ENCODE measurements at regions not wholly inside any gene's neighbourhood (a gene's known extent, or its start where the extent isn't known, plus 50 kb on each side); places are given as distances from the start of the nearest gene placed in this dataset.

DNA sequence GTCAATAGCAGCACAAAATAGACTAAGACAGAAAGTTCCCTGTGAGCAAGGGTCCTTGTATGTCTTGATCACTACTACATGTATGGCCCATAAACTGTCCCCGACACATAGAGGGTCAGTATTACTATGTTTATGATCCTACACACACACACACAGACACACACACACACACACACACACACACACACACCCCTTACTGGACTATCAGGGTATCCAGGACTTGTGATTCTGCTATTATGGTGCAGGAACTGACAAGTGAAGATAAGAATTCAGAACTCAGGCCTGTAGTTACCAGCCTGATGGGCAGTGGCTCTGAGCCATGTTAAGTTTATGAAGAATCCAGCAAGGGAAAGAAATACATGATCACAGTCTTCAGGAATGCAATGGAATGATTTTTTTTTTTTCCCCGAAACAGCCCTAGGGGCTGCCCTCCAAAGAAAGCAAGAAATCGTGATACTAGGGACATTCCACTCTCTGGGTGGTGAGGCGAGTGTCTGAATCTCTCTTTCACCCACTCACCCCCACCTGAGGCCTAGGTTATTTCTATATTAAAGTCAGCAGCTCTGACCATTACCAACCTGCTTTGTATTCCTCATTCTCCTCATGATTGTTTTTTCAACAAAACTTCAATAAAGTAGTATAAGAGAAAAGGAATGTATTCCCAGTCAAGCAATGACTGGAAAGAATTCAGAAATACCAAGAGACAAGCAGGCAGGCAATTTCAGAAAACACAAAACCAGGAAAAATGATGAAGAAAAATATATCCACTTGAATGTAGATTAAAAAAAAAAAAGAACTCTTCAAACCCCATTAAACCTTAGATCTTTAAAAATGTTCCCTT is 105.8 kb downstream of the AVPR1A start:
- no TSS peak for BruUV-seq (replicated peaks)
- Histone ChIP-seq H3K27ac (ENCODE audit: control insufficient read depth, insufficient read depth) (no peak overlapping the region), H3K4me1 (ENCODE audit: control insufficient read depth, insufficient read depth, low read length) (no peaks in the 10 kb centered on the region), H3K27me3 (replicated peaks in 1 of 2; ENCODE audit: control insufficient read depth in 2 of 2, insufficient read depth in 2 of 2, low read length in 1 of 2) (no peaks in the 10 kb centered on the region), H3K4me3 (no peak overlapping the region), H4K20me1 (ENCODE audit: control insufficient read depth, insufficient read depth) (no peaks in the 10 kb centered on the region), H3K79me2 (ENCODE audit: control insufficient read depth, insufficient read depth, low read length) (no peaks in the 10 kb centered on the region), H3K4me2 (ENCODE audit: control insufficient read depth, insufficient read depth) (no peak overlapping the region), H2AFZ (ENCODE audit: control insufficient read depth, low read depth, low read length) (no peak overlapping the region), H3K9ac (ENCODE audit: control insufficient read depth, insufficient read depth, low read length) (no peak overlapping the region), H3K9me3 (replicated peaks; ENCODE audit: control insufficient read depth, insufficient read depth, low read length) (no peaks in the 10 kb centered on the region), H3K36me3 (ENCODE audit: control insufficient read depth in 2 of 2, insufficient read depth in 2 of 2, low read length in 1 of 2) (no peaks in the 10 kb centered on the region)
- in situ Hi-C loops (cut with MboI): no loop called here
- DNase-seq (ENCODE audit: low read depth, low spot score): no peak
- ChIA-PET SMC1A (ENCODE audit: uncharacterized antibody, unreplicated experiment) (no interaction called here), CTCF (no interaction called here), RAD21 (ENCODE audit: unreplicated experiment) (no interaction called here), POLR2A (no interaction called here)
- FAIRE-seq: no peak
- ATAC-seq: no peak
- WGBS (ENCODE audit: insufficient coverage, insufficient replicate concordance, low lambda C conversion rate, missing lambda C conversion rate): 27% methylated on average over 4 of the region's 4 CpGs
- intact Hi-C loops (cut with micrococcal nuclease; ENCODE audit: unreplicated experiment): no loop called here
- TF ChIP-seq STAT3 (IDR thresholded peaks at IDR 0.05; ENCODE audit: low read depth, low read length) (no peak), E2F4 (IDR thresholded peaks at IDR 0.05; ENCODE audit: low read depth, low read length) (no peak), ZSCAN29 (IDR thresholded peaks at IDR 0.05) (no peak), CHD1 (IDR thresholded peaks at IDR 0.05; ENCODE audit: low read depth, low read length) (no peak), ELK1 (IDR thresholded peaks at IDR 0.05; ENCODE audit: low read depth, low read length) (no peak), MYC (IDR thresholded peaks at IDR 0.05; ENCODE audit: insufficient read depth, insufficient read length, insufficient replicate concordance, low read length, severe bottlenecking) (no peak), FOXM1 (IDR thresholded peaks at IDR 0.05; ENCODE audit: low read depth, low read length) (no peak), IKZF2 (IDR thresholded peaks at IDR 0.05) (no peak)
